ENCODE measurements at regions not wholly inside any gene's neighbourhood (a gene's known extent, or its start where the extent isn't known, plus 50 kb on each side); places are given as distances from the start of the nearest gene placed in this dataset.

DNA sequence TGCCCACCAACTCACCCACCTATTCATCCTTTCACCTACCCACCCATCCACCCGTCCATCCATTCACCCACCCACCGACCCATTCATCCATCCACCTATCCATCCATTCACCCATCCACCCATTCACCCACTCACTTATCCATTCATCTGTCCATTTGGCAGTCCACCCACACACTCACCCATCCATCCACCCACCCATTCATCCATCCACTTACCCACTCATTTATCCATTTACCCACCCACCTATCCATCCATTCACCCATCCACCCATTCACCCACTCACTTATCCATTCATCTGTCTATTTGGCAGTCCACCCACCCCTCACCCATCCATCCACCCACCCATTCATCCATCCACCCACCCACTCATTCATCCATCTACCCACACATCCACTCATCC is 278.1 kb upstream of the IRX4 start:
- TF ChIP-seq, protein P1, sequence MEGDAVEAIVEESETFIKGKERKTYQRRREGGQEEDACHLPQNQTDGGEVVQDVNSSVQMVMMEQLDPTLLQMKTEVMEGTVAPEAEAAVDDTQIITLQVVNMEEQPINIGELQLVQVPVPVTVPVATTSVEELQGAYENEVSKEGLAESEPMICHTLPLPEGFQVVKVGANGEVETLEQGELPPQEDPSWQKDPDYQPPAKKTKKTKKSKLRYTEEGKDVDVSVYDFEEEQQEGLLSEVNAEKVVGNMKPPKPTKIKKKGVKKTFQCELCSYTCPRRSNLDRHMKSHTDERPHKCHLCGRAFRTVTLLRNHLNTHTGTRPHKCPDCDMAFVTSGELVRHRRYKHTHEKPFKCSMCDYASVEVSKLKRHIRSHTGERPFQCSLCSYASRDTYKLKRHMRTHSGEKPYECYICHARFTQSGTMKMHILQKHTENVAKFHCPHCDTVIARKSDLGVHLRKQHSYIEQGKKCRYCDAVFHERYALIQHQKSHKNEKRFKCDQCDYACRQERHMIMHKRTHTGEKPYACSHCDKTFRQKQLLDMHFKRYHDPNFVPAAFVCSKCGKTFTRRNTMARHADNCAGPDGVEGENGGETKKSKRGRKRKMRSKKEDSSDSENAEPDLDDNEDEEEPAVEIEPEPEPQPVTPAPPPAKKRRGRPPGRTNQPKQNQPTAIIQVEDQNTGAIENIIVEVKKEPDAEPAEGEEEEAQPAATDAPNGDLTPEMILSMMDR (IDR thresholded peaks at IDR 0.05), result no peak
- TF ChIP-seq POLR2A (IDR thresholded peaks at IDR 0.05), result no peak

Data from lower leg skin (tissue), 3 donors.